Left lung (tissue), 4 donors: ENCODE measurements at regions not wholly inside any gene's neighbourhood (a gene's known extent, or its start where the extent isn't known, plus 50 kb on each side); places are given as distances from the start of the nearest gene placed in this dataset.

Source experiments
- ATAC-seq: fragments of 200-7000 bp; cut with Tn5 transposase; one replicate; pipeline ENCODE4 v1.9.1; 2020; ENCODE audit warnings: moderate library complexity
- DNase-seq, 4 donors: peaks; one replicate each; pipeline ENCODE4 v3.0.0-alpha.2; 2013 to 2020
- H3K27ac ChIP-seq, 2 donors: fragments of 200-600 bp; sonication (generic) in 1 of 2; one replicate each; pipeline versions ENCODE4 v1.5.0 to v1.8.0; 2020 to 2021
- H3K27me3 ChIP-seq, 2 donors: fragments of 200-600 bp; sonication (generic) in 1 of 2; one replicate each; pipeline versions ENCODE4 v1.5.0 to v1.8.0; 2020 to 2021
- H3K36me3 ChIP-seq, 2 donors: fragments of 200-600 bp; sonication (generic) in 1 of 2; one replicate each; pipeline versions ENCODE4 v1.5.0 to v1.8.0; 2020 to 2021
- H3K4me1 ChIP-seq, 2 donors: fragments of 200-600 bp; one replicate each; pipeline ENCODE4 v1.8.0; 2021
- H3K4me3 ChIP-seq, 2 donors: fragments of 200-600 bp; sonication (generic) in 1 of 2; one replicate each; pipeline versions ENCODE4 v1.5.0 to v1.8.0; 2020 to 2021; ENCODE audit warnings: mild to moderate bottlenecking in 1 of 2
- H3K9me3 ChIP-seq, 2 donors: fragments of 200-600 bp; sonication (generic) in 1 of 2; one replicate each; pipeline versions ENCODE4 v1.5.0 to v1.8.0; 2020 to 2021
- intact Hi-C, 2 donors: fragments of 100-400 bp; cut with DNase I; formaldehyde crosslinking; loops; one replicate each; pipeline versions ENCODE4 v1.11.2 to v1.14.2; 2022
- TF ChIP-seq, protein P1 (sequence below), 2 donors: fragments of 200-600 bp; sonication (generic) in 1 of 2; IDR thresholded peaks; one replicate each; pipeline versions ENCODE4 v1.5.0 to v1.8.0; 2021; ENCODE audit warnings: antibody characterized with exemption in 2 of 2
- donor health status: DM: no; HTN: yes; CAD: no.
- donor health status: DM: no; HTN: no; CAD: no.

- TF ChIP-seq, protein P1, sequence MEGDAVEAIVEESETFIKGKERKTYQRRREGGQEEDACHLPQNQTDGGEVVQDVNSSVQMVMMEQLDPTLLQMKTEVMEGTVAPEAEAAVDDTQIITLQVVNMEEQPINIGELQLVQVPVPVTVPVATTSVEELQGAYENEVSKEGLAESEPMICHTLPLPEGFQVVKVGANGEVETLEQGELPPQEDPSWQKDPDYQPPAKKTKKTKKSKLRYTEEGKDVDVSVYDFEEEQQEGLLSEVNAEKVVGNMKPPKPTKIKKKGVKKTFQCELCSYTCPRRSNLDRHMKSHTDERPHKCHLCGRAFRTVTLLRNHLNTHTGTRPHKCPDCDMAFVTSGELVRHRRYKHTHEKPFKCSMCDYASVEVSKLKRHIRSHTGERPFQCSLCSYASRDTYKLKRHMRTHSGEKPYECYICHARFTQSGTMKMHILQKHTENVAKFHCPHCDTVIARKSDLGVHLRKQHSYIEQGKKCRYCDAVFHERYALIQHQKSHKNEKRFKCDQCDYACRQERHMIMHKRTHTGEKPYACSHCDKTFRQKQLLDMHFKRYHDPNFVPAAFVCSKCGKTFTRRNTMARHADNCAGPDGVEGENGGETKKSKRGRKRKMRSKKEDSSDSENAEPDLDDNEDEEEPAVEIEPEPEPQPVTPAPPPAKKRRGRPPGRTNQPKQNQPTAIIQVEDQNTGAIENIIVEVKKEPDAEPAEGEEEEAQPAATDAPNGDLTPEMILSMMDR (IDR thresholded peaks at IDR 0.05), result no peak
- intact Hi-C loops, result no loop called here
- Histone ChIP-seq H3K27ac (no peak overlapping the region), H3K27me3 (no peaks in the 10 kb centered on the region), H3K36me3 (no peaks in the 10 kb centered on the region), H3K9me3 (no peaks in the 10 kb centered on the region), H3K4me1 (no peaks in the 10 kb centered on the region), H3K4me3 (no peak overlapping the region)
- no peak for DNase-seq
- ATAC-seq, result no peak
These were observed 327.3 kb upstream of the CDH8 start for GRCh38 chr16:62363501-62363900.

GRCh38 chr16:62353355-62353754, 317.1 kb upstream of the CDH8 start:
- H3K4me3 ChIP-seq, result no peak overlapping the region
- H3K27me3 ChIP-seq, result no peaks in the 10 kb centered on the region
- ATAC-seq, result no peak
- DNase-seq, result no peak
- no peaks in the 10 kb centered on the region for H3K4me1 ChIP-seq
- no peak overlapping the region for H3K27ac ChIP-seq
- TF ChIP-seq, protein P1 (IDR thresholded peaks at IDR 0.05), result no peak
- H3K36me3 ChIP-seq, result no peaks in the 10 kb centered on the region
- intact Hi-C loops, result no loop called here
- peaks cover 0 to 3% of the 10 kb centered on the region in 2 donors for H3K9me3 ChIP-seq

GRCh38 chr16:62342216-62342615, 306.0 kb upstream of the CDH8 start:
- H3K9me3 ChIP-seq, result no peaks in the 10 kb centered on the region
- intact Hi-C loops, result no loop called here
- H3K4me1 ChIP-seq, result no peaks in the 10 kb centered on the region
- DNase-seq, result no peak
- no peaks in the 10 kb centered on the region for H3K36me3 ChIP-seq
- no peak for ATAC-seq
- TF ChIP-seq, protein P1 (IDR thresholded peaks at IDR 0.05), result no peak
- H3K27me3 ChIP-seq, result no peaks in the 10 kb centered on the region
- H3K4me3 ChIP-seq, result no peak overlapping the region
- no peak overlapping the region for H3K27ac ChIP-seq

- Histone ChIP-seq H3K27ac (no peak overlapping the region), H3K9me3 (no peaks in the 10 kb centered on the region), H3K4me3 (no peak overlapping the region), H3K36me3 (no peaks in the 10 kb centered on the region), H3K4me1 (no peaks in the 10 kb centered on the region), H3K27me3 (no peaks in the 10 kb centered on the region)
- DNase-seq, result no peak
- TF ChIP-seq, protein P1 (IDR thresholded peaks at IDR 0.05), result no peak
- intact Hi-C loops, result no loop called here
- ATAC-seq, result no peak
These were observed 299.1 kb upstream of the CDH8 start for GRCh38 chr16:62335356-62335755.

DNA sequence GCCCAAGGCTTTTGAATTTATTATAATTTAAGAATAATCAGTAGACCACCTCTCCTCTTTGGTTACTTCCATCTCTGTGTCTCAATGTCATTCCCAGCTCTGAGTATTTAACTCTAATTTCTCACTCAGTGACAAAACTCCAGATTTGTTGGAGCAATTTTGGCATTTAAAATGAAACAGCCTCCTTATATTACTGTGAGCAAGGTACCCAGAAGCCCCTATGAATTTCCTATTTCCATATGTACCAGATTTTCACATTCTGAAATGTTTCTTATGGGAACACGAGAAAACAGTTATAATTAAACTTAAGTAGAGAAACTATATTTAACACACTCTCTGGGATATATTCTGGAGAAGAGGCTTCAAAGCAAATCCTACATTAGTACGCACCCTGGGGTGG, 285.4 kb upstream of the CDH8 start:
- no peak for DNase-seq
- Histone ChIP-seq H3K27me3 (no peaks in the 10 kb centered on the region), H3K9me3 (peaks cover 0 to 2% of the 10 kb centered on the region in 2 donors), H3K27ac (no peak overlapping the region), H3K4me3 (no peak overlapping the region), H3K36me3 (no peaks in the 10 kb centered on the region), H3K4me1 (no peaks in the 10 kb centered on the region)
- intact Hi-C loops, result no loop called here
- TF ChIP-seq, protein P1 (IDR thresholded peaks at IDR 0.05), result no peak
- no peak for ATAC-seq
